Neural cell (in vitro differentiated cells): ENCODE measurements at regions not wholly inside any gene's neighbourhood (a gene's known extent, or its start where the extent isn't known, plus 50 kb on each side); places are given as distances from the start of the nearest gene placed in this dataset.

Experiments used
- H2AFZ ChIP-seq: fragments of 200-600, 300-800 bp; sonication (generic), shearing (Covaris generic); 2 replicates; pipeline ENCODE4 v1.6.0; 2014; ENCODE audit warnings: low read depth, mild to moderate bottlenecking, antibody characterized with exemption, low read length, moderate library complexity
- H3F3A ChIP-seq: fragments of 200-600 bp; shearing (Covaris generic); 2 replicates; pipeline ENCODE4 v1.6.1; 2016; ENCODE audit warnings: mild to moderate bottlenecking, moderate library complexity, mixed read lengths, antibody characterized with exemption, low read length; ENCODE audit not compliant: insufficient read depth, poor library complexity, severe bottlenecking
- H3K27ac ChIP-seq: fragments of 200-600, 300-800 bp; sonication (generic), shearing (Covaris generic); 2 replicates; pipeline ENCODE4 v1.5.1; 2014; ENCODE audit warnings: mild to moderate bottlenecking, low read length, moderate library complexity
- H3K27me3 ChIP-seq: fragments of 300-800, 200-600 bp; sonication (generic), shearing (Covaris generic); 2 replicates; pipeline ENCODE4 v1.6.0; 2014; ENCODE audit warnings: mild to moderate bottlenecking, low read depth, low read length, moderate library complexity; ENCODE audit not compliant: insufficient read depth
- H3K36me3 ChIP-seq: fragments of 300-800, 200-600 bp; sonication (generic), shearing (Covaris generic); 2 replicates; pipeline ENCODE4 v1.5.1; 2014; ENCODE audit warnings: mild to moderate bottlenecking, antibody characterized with exemption, low read length, moderate library complexity; ENCODE audit not compliant: insufficient read depth
- H3K4me2 ChIP-seq: fragments of 300-800, 200-600 bp; sonication (generic), shearing (Covaris generic); 2 replicates; pipeline ENCODE4 v1.6.0; 2014; ENCODE audit warnings: mild to moderate bottlenecking, low read length
- H3K4me3 ChIP-seq: fragments of 300-800, 200-600 bp; sonication (generic), shearing (Covaris generic); 2 replicates; pipeline ENCODE4 v1.5.1; 2014; ENCODE audit warnings: mild to moderate bottlenecking, low read length, moderate library complexity
- H3K79me2 ChIP-seq: fragments of 200-600 bp; shearing (Covaris generic); replicated peaks from 2 replicates; pipeline ENCODE4 v1.6.0; 2014; ENCODE audit warnings: mild to moderate bottlenecking, low read length, moderate library complexity; ENCODE audit not compliant: insufficient read depth
- H3K9ac ChIP-seq: fragments of 300-800, 200-600 bp; sonication (generic), shearing (Covaris generic); 2 replicates; pipeline ENCODE4 v1.6.1; 2016; ENCODE audit warnings: mild to moderate bottlenecking, low read length, mixed read lengths
- H3K9me2 ChIP-seq: fragments of 200-600 bp; shearing (Covaris generic); 2 replicates; pipeline ENCODE4 v1.6.1; 2016; ENCODE audit warnings: mild to moderate bottlenecking, low read length, mixed read lengths; ENCODE audit not compliant: insufficient read depth
- H3K9me3 ChIP-seq: fragments of 200-600, 300-800 bp; sonication (generic), shearing (Covaris generic); 2 replicates; pipeline ENCODE4 v1.6.1; 2016; ENCODE audit warnings: mild to moderate bottlenecking, mixed run types, low read length, moderate library complexity, mixed read lengths
- H4K20me1 ChIP-seq: fragments of 200-600 bp; shearing (Covaris generic); 2 replicates; pipeline ENCODE4 v1.6.1; 2016; ENCODE audit warnings: mild to moderate bottlenecking, mixed run types; ENCODE audit not compliant: insufficient read depth
- CTCF ChIP-seq: fragments of 450-650 bp; IDR thresholded peaks from 2 replicates; pipeline ENCODE4 v1.5.1; 2014; ENCODE audit warnings: antibody characterized with exemption, mild to moderate bottlenecking, moderate library complexity; ENCODE audit not compliant: poor library complexity, severe bottlenecking
- EP300 ChIP-seq: fragments of 450-650 bp; conservative IDR thresholded peaks from 2 replicates; pipeline ENCODE4 v1.6.1; 2014; ENCODE audit warnings: antibody characterized with exemption, mild to moderate bottlenecking, moderate library complexity; ENCODE audit not compliant: poor library complexity, severe bottlenecking
- EZH2 ChIP-seq: fragments of 200-600, 300-800 bp; shearing (Covaris generic), sonication (generic); IDR thresholded peaks from 2 replicates; pipeline ENCODE4 v1.6.1; 2014; ENCODE audit warnings: antibody characterized with exemption, low read length, borderline replicate concordance, mild to moderate bottlenecking; ENCODE audit not compliant: insufficient read depth, poor library complexity, severe bottlenecking
- MXI1 ChIP-seq: fragments of 450-650 bp; conservative IDR thresholded peaks from 2 replicates; pipeline ENCODE4 v1.6.1; 2014; ENCODE audit warnings: antibody characterized with exemption, mild to moderate bottlenecking; ENCODE audit not compliant: poor library complexity, severe bottlenecking
- POLR2AphosphoS5 ChIP-seq: IDR thresholded peaks from 2 replicates; pipeline ENCODE4 v1.6.1; 2012
- RAD21 ChIP-seq: fragments of 450-650 bp; conservative IDR thresholded peaks from 2 replicates; pipeline ENCODE4 v1.6.1; 2014; ENCODE audit warnings: antibody characterized with exemption, mild to moderate bottlenecking, moderate library complexity
- REST ChIP-seq: IDR thresholded peaks from 2 replicates; pipeline ENCODE4 v1.6.1; 2012; ENCODE audit warnings: borderline replicate concordance
- SMC3 ChIP-seq: fragments of 450-650 bp; conservative IDR thresholded peaks from 2 replicates; pipeline ENCODE4 v1.6.1; 2014; ENCODE audit warnings: antibody characterized with exemption, mild to moderate bottlenecking, moderate library complexity; ENCODE audit not compliant: poor library complexity
- TAF1 ChIP-seq: IDR thresholded peaks from 2 replicates; pipeline ENCODE4 v1.6.1; 2012; ENCODE audit warnings: low read depth

GRCh38 chr3:164450276-164450905 is 627.9 kb downstream of the SI start:
- H3K4me3 ChIP-seq, result no peak overlapping the region
- peaks cover 6% of the 10 kb centered on the region for H3K9me3 ChIP-seq
- no peaks in the 10 kb centered on the region for H3K79me2 ChIP-seq
- no peak overlapping the region for H3K9ac ChIP-seq
- H3K27ac ChIP-seq, result no peak overlapping the region
- H3K9me2 ChIP-seq, result no peaks in the 10 kb centered on the region
- H3F3A ChIP-seq, result no peaks in the 10 kb centered on the region
- H4K20me1 ChIP-seq, result no peaks in the 10 kb centered on the region
- H3K4me2 ChIP-seq, result no peak overlapping the region
- no peaks in the 10 kb centered on the region for H3K36me3 ChIP-seq
- no peak for TF ChIP-seq RAD21
- no peak for TF ChIP-seq POLR2AphosphoS5
- no peak for TF ChIP-seq EP300
- TF ChIP-seq EZH2, result no peak
- no peak for TF ChIP-seq CTCF
- TF ChIP-seq REST, result no peak
- TF ChIP-seq MXI1, result no peak
- TF ChIP-seq TAF1, result no peak
- no peak for TF ChIP-seq SMC3
- H2AFZ ChIP-seq, result no peak overlapping the region
- no peaks in the 10 kb centered on the region for H3K27me3 ChIP-seq

GRCh38 chr3:164419220-164419619 is 659.1 kb downstream of the SI start:
- Histone ChIP-seq H3K4me3 (no peak overlapping the region), H3K27ac (no peak overlapping the region), H4K20me1 (no peaks in the 10 kb centered on the region), H3K4me2 (no peak overlapping the region), H3K9me2 (no peaks in the 10 kb centered on the region), H3F3A (no peaks in the 10 kb centered on the region), H3K36me3 (no peaks in the 10 kb centered on the region), H3K9ac (no peak overlapping the region), H3K79me2 (no peaks in the 10 kb centered on the region), H2AFZ (no peak overlapping the region), H3K27me3 (no peaks in the 10 kb centered on the region), H3K9me3 (no peaks in the 10 kb centered on the region)
- TF ChIP-seq POLR2AphosphoS5 (no peak), EZH2 (no peak), SMC3 (no peak), EP300 (no peak), MXI1 (no peak), REST (no peak), RAD21 (no peak)
